HG03064 (cell line): ENCODE measurements at regions not wholly inside any gene's neighbourhood (a gene's known extent, or its start where the extent isn't known, plus 50 kb on each side); places are given as distances from the start of the nearest gene placed in this dataset.

Source experiments
- ATAC-seq: cut with Tn5 transposase; IDR thresholded peaks from one replicate; pipeline ENCODE4 v1.9.1; 2021; ENCODE audit warnings: low read depth; ENCODE audit not compliant: unreplicated experiment

DNA sequence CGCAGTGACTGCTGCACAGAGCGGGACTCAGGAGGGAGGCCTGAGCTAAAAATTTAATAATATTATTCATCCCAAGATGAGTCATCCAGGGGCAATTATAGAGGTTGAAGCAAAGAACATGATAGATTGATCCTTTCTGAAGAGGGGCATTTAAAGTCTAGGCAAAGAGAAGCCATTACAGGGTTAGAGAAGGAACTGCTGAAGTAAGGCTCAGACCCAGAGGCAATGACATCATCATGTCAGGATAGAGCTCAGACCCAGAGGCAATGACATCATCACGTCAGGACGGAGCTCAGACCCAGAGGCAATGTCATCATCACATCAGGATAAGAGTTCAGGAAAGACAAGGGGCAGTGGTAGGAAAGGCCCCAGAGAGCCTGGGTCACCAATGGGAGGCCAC, 184.0 kb downstream of the TMEM18 start:
- no peak for ATAC-seq

DNA sequence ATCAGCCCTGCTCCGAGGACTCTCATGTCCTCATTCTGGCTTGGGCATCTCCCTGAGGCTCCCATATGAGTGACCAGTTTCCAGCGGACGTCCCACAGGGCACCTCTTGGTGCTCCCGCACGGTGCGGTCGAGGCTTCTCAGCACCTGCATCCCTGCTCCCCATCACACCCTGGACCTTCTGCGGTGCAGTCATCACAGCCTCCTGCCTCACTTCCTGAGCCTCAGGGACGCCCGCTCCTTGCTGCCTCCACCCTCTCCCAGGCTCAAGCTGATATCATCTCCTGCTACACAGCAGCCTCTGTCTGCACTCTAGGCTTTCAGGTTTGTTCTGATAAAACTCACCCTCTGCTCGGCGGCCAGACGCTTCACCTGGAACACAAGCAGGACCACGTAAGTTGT, 185.0 kb downstream of the TMEM18 start:
- no peak for ATAC-seq

GRCh38 chr2:489838-490237, 187.4 kb downstream of the TMEM18 start:
- no peak for ATAC-seq

DNA sequence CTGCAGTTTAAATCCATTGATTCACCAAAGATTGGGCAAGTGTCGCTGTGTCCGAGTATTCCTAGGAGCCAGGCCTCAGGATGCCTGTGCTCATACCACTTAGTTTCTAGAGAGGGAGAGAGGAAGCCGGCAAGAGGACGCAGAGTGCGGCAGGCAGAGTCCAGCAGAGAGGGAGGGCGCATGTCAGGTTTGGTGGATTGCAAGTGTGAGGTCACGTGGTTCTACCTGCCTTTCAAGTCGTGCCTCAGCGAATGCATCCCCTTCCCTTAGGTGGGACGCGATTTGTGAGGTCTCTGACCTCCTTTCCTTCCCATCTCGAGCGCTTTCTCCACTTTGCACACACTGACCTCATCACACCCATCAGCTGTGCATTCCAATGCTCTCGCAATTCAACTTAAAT, 188.1 kb downstream of the TMEM18 start:
- no peak for ATAC-seq

DNA sequence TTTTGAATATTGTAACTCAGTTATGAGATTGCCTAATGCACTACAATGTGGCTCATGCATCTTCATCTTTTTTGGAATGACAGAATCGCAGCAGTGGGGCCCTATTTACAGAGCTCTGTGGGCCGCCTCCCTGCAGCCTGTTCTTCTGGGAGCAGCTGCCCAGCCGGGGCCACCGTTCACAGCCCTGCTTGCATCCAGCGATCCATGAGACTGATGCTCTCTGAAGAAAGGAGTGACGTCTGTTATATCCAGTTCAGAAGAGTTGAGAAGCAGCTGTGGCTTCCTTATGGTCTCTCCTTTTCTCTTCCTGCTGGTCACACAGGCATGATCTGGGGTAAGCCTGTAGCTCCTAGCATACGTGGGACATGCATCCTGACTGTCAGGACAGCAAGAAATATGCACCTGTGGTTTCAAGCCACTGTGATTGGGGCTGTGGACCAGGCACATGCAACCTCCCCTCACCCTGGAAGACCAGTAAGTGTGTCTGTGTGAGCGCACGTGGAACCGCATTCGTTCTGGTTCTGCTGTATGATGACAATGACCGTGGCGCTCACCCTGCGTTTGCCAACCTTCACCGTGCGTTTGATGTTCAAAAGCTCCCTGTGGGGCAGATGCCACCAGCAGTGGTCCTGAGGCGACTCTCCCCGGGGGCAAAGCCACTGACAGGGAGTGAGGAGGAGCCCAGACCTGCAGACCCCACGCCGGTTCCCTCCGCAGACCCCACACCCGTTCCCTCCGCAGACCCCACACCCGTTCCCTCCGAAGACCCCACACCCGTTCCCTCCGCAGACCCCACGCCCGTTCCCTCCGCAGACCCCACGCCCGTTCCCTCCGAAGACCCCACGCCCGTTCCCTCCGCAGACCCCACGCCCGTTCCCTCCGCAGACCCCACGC, 189.8 kb downstream of the TMEM18 start:
- no peak for ATAC-seq

GRCh38 chr2:486371-486770, 190.8 kb downstream of the TMEM18 start:
- no peak for ATAC-seq

- no peak for ATAC-seq
Observed at GRCh38 chr2:481388-481787, 193.5 kb upstream of the ALKAL2 start.

- ATAC-seq = no peak
Observed at GRCh38 chr2:479490-480176, 191.7 kb upstream of the ALKAL2 start.

DNA sequence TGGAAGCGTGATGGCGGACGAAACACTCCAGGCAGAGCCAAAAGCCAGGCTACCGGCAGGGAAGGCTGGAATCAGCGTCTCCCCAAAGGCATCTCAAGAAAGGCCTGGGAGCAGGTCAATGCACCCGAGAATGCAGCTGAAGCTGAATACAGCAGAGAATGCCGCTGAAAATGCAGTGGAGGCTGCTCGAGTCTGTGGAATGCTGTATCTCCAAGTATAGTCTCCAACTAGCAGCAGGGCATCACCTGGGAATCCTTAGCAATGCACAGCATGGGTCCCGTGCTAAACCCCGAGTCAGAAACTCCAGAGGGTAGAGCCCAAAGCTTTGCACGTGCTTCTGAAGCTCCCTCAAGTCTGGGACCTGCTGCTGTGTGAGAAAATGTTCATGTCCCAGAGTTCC, 191.1 kb upstream of the ALKAL2 start:
- ATAC-seq = no peak

DNA sequence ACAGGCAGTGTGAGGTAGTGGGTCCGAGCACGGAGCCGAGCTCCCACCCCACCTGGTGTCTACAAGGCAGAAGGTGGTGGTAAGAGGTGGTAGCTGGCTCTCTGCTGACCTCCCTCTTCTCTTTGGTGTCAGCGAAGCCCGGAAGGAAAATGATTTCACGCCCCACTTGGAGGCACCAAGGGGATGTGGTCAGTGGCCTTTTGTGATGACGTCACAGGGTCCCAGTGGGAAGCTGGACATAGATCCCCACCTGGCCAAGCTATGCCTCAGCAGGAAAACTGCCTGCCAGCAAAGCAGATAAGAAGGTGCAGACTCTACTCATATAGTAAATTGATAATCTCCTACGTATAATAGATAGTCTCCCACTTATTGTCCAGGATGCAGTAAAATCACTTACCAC, 183.7 kb upstream of the ALKAL2 start:
- ATAC-seq = no peak

DNA sequence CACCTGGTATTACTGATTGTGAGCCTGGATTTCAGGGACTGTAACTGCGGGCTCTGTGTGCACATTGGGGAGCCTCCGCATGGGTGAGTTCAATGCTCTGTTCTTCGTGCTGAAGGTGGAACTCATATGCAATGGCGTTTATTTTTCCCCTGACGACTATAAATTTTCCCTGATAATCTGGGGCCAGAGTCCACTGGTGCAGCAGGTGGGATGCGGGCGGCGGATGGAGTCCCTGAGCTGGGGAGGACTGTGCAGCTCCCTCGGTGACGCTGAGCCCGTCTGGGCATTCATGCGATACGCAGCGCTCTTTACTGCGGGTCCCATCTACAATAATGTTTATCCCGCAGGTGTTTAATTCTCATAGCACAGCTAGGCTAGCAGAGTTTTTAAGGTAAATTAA, 181.6 kb upstream of the ALKAL2 start:
- no peak for ATAC-seq

GRCh38 chr2:468648-469336, 180.9 kb upstream of the ALKAL2 start:
- no peak for ATAC-seq

- no peak for ATAC-seq
Observed at GRCh38 chr2:467892-468647, 180.2 kb upstream of the ALKAL2 start.

- ATAC-seq = no peak
Observed at GRCh38 chr2:467543-467891, 179.6 kb upstream of the ALKAL2 start.

DNA sequence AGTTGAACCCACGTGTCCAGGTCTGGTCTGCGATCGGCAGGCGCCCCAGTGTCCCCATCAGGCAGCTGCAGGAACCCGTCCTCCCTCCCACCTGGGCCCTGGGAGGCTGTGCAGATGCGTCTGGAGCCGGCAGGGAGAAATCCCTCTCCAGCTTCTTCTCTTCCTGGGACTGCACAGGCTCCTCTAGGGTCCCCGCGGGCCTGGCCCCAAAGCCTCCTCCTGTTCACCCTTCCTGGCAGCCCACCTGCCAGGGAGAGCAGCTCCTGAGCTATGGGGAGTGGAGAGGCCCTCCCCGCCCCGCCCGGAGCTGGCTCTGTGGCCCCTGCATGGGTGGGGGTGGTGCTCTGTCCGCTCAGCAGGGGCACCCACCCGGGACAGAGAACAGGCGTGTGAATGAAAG, 179.2 kb upstream of the ALKAL2 start:
- no peak for ATAC-seq

- no peak for ATAC-seq
Observed at GRCh38 chr2:464562-465309, 176.8 kb upstream of the ALKAL2 start.

DNA sequence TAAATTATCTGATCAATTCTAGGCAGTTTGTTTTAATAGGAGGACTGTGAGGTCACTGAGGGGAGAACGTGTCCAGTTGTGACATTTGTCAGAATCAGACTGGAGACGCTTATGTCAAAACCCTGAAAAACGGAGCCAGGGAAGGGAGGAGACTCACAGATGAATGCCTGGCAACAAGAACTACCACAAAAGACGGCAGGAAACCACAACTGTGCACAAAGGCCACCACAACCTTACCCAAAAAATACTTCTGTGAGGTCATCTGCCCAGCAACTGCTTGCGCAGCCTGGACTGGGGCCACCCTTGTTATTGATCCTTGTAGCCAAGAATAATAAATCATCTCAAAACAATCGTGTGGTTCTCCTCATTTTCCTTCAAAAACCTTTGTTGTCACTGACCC, 173.0 kb upstream of the ALKAL2 start:
- no peak for ATAC-seq

- no peak for ATAC-seq
Observed at GRCh38 chr2:459931-460330, 172.0 kb upstream of the ALKAL2 start.

DNA sequence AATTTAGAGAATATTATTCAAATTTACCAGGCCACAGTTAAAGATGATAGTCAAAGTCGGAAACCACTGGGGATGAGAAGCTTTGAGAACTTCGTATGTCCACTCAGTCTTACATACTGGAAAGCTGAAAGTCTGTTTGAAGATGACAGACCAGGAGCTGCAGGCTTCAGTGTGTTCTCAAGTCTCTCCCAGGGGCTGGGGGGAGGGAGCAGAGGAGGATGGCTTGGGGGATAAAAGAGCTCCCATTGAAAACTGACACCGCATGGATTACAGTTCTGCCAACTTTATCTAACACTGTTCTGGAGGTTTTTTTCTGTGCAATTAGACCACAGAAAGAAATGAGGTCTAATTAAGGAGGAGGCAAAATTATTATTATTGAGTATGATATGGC, 170.5 kb upstream of the ALKAL2 start:
- no peak for ATAC-seq

- ATAC-seq = no peak
Observed at GRCh38 chr2:457792-458424, 170.0 kb upstream of the ALKAL2 start.
